H1 (cell line): ENCODE measurements at regions not wholly inside any gene's neighbourhood (a gene's known extent, or its start where the extent isn't known, plus 50 kb on each side); places are given as distances from the start of the nearest gene placed in this dataset.

Source experiments
- CTCF ChIA-PET: fragments of 300-600 bp; sonication (Branson Sonifier 250); formaldehyde crosslinking; loops from one replicate; lab custom pipeline; 2021; ENCODE audit not compliant: partially characterized antibody; lab: Charles Lee
- POLR2A ChIA-PET: fragments of 300-600 bp; sonication (Branson Sonifier 250); formaldehyde crosslinking; loops from one replicate; lab custom pipeline; 2021; ENCODE audit warnings: inconsistent platforms; ENCODE audit not compliant: partially characterized antibody; lab: Charles Lee
- DNase-seq, 2 experiments: peaks; one replicate each; pipeline versions ENCODE4 v3.0.0 to v3.0.0-alpha.2; 2010 to 2022; ENCODE audit warnings: low spot score in 2 of 2, low read depth in 1 of 2, mixed read lengths in 1 of 2
- FAIRE-seq: peaks from 2 replicates; lab custom pipeline; 2011; peaks lifted over from hg19 to GRCh38; lab: Jason Lieb, UNC
- H2AFZ ChIP-seq: 2 replicates; pipeline ENCODE4 v1.8.1; 2012; ENCODE audit warnings: low read length, inconsistent platforms
- H2AK5ac ChIP-seq: 2 replicates; pipeline ENCODE4 v1.6.1; 2013; ENCODE audit warnings: low read depth, low read length
- H2BK120ac ChIP-seq: replicated peaks from 2 replicates; pipeline ENCODE3; 2013; ENCODE audit warnings: low read depth, low read length, inconsistent platforms
- H2BK12ac ChIP-seq: 2 replicates; pipeline ENCODE4 v1.6.1; 2013; ENCODE audit warnings: low read depth, low read length
- H2BK15ac ChIP-seq: 2 replicates; pipeline ENCODE4 v1.6.1; 2013; ENCODE audit warnings: low read length
- H2BK20ac ChIP-seq: 2 replicates; pipeline ENCODE4 v1.6.1; 2013; ENCODE audit warnings: low read length
- H2BK5ac ChIP-seq: 2 replicates; pipeline ENCODE4 v1.6.1; 2013; ENCODE audit warnings: low read depth, low read length
- H3K14ac ChIP-seq: 2 replicates; pipeline ENCODE4 v1.6.1; 2013; ENCODE audit warnings: inconsistent platforms; ENCODE audit not compliant: insufficient read length
- H3K18ac ChIP-seq: 2 replicates; pipeline ENCODE4 v1.6.1; 2013; ENCODE audit warnings: low read length; ENCODE audit errors: extremely low read depth
- H3K23ac ChIP-seq: 2 replicates; pipeline ENCODE4 v1.6.1; 2013; ENCODE audit warnings: inconsistent platforms; ENCODE audit not compliant: insufficient read length
- H3K23me2 ChIP-seq: 2 replicates; pipeline ENCODE4 v1.6.1; 2013; ENCODE audit warnings: low read depth, low read length
- H3K27ac ChIP-seq: 2 replicates; pipeline ENCODE4 v1.6.1; 2011; ENCODE audit warnings: low read depth, low read length, inconsistent platforms
- H3K27me3 ChIP-seq, 4 experiments: replicated peaks in 1 of 4; 1 replicate in 1 of 4; 2 replicates in 3 of 4; pipeline versions ENCODE4 v1.6.1 to v1.8.1; 2011 to 2013; ENCODE audit warnings: low read length in 3 of 4, mild to moderate bottlenecking in 3 of 4, inconsistent platforms in 2 of 4, mixed read lengths in 2 of 4, moderate library complexity in 1 of 4; ENCODE audit not compliant: control insufficient read depth in 3 of 4, insufficient read depth in 3 of 4; ENCODE audit errors: extremely low read depth in 1 of 4
- H3K36me3 ChIP-seq, 4 experiments: 2 replicates each; pipeline versions ENCODE4 v1.6.1 to v1.8.1; 2011 to 2013; ENCODE audit warnings: mild to moderate bottlenecking in 4 of 4, low read length in 3 of 4, moderate library complexity in 2 of 4, control low read depth in 1 of 4, inconsistent platforms in 1 of 4; ENCODE audit not compliant: insufficient read depth in 4 of 4, control insufficient read depth in 2 of 4
- H3K4ac ChIP-seq: replicated peaks from 2 replicates; pipeline ENCODE3; 2013; ENCODE audit warnings: low read length, low read depth, mixed read lengths, inconsistent platforms; ENCODE audit not compliant: insufficient read length
- H3K4me1 ChIP-seq, 4 experiments: replicated peaks in 1 of 4; 1 replicate in 1 of 4; 2 replicates in 3 of 4; pipeline versions ENCODE4 v1.6.1 to v1.8.1; 2011 to 2013; ENCODE audit warnings: low read length in 3 of 4, inconsistent platforms in 2 of 4, mixed read lengths in 1 of 4; ENCODE audit not compliant: insufficient read depth in 4 of 4, control insufficient read depth in 3 of 4
- H3K4me2 ChIP-seq, 2 experiments: 2 replicates each; pipeline versions ENCODE4 v1.6.1 to v1.8.1; 2011 to 2013; ENCODE audit warnings: low read depth in 2 of 2, low read length in 2 of 2, control low read depth in 1 of 2, inconsistent platforms in 1 of 2, mild to moderate bottlenecking in 1 of 2; ENCODE audit not compliant: insufficient read depth in 1 of 2
- H3K4me3 ChIP-seq, 4 experiments: fragments of 200-600, 300-600 bp in 1 of 4; sonication (generic), shearing (Covaris generic), sonication (Bioruptor Twin) in 1 of 4; 2 replicates each; pipeline versions ENCODE4 v1.5.1 to v1.8.1; 2011 to 2016; ENCODE audit warnings: low read length in 4 of 4, low read depth in 3 of 4, control low read depth in 2 of 4, inconsistent platforms in 2 of 4, mild to moderate bottlenecking in 2 of 4, mixed read lengths in 1 of 4, moderate library complexity in 1 of 4; ENCODE audit not compliant: insufficient read depth in 2 of 4; ENCODE audit errors: extremely low read depth in 1 of 4
- H3K56ac ChIP-seq: replicated peaks from 2 replicates; pipeline ENCODE3; 2013; ENCODE audit warnings: low read depth, mild to moderate bottlenecking, mixed read lengths, low read length, inconsistent platforms; ENCODE audit not compliant: insufficient read length
- H3K79me1 ChIP-seq: 2 replicates; pipeline ENCODE4 v1.6.1; 2013; ENCODE audit warnings: low read depth, low read length, control low read depth
- H3K79me2 ChIP-seq, 2 experiments: 2 replicates each; pipeline versions ENCODE4 v1.6.1 to v1.8.1; 2012 to 2013; ENCODE audit warnings: low read length in 2 of 2, mild to moderate bottlenecking in 2 of 2, inconsistent platforms in 1 of 2; ENCODE audit not compliant: insufficient read depth in 2 of 2, control insufficient read depth in 1 of 2
- H3K9ac ChIP-seq, 4 experiments: replicated peaks in 1 of 4; 1 replicate in 1 of 4; 2 replicates in 3 of 4; pipeline versions ENCODE4 v1.6.1 to v1.8.1; 2011 to 2013; ENCODE audit warnings: low read depth in 3 of 4, low read length in 3 of 4, control low read depth in 2 of 4, mild to moderate bottlenecking in 2 of 4, moderate library complexity in 2 of 4, inconsistent platforms in 1 of 4; ENCODE audit errors: extremely low read depth in 1 of 4
- H3K9me3 ChIP-seq, 2 experiments: 2 replicates each; pipeline versions ENCODE4 v1.6.1 to v1.8.1; 2012 to 2013; ENCODE audit warnings: mild to moderate bottlenecking in 2 of 2, moderate library complexity in 2 of 2, control low read depth in 1 of 2, inconsistent platforms in 1 of 2, low read depth in 1 of 2, low read length in 1 of 2, mixed read lengths in 1 of 2; ENCODE audit not compliant: insufficient read depth in 2 of 2
- H4K20me1 ChIP-seq, 2 experiments: replicated peaks in 1 of 2; 2 replicates each; pipeline versions ENCODE3 to v1.8.1; 2011 to 2013; ENCODE audit warnings: inconsistent platforms in 2 of 2, low read length in 2 of 2, mild to moderate bottlenecking in 1 of 2; ENCODE audit not compliant: insufficient read depth in 2 of 2, control insufficient read depth in 1 of 2
- H4K5ac ChIP-seq: 2 replicates; pipeline ENCODE4 v1.6.1; 2013; ENCODE audit warnings: low read length, low read depth, mixed read lengths, inconsistent platforms; ENCODE audit not compliant: insufficient read length
- H4K8ac ChIP-seq: 2 replicates; pipeline ENCODE4 v1.8.0; 2013; ENCODE audit warnings: mild to moderate bottlenecking, moderate library complexity, low read length, inconsistent platforms; ENCODE audit not compliant: insufficient read depth; ENCODE audit errors: extremely low read depth
- H4K91ac ChIP-seq: replicated peaks from 2 replicates; pipeline ENCODE3; 2013; ENCODE audit warnings: low read length, mixed read lengths, inconsistent platforms; ENCODE audit not compliant: insufficient read length
- ATF2 ChIP-seq: IDR thresholded peaks from 2 replicates; pipeline ENCODE4 v1.6.1; 2012; ENCODE audit warnings: low read length, inconsistent platforms
- CBX5 ChIP-seq: fragments of 300-800, 300-1000 bp; sonication (generic); IDR thresholded peaks from 2 replicates; pipeline ENCODE4 v1.7.1; 2016; ENCODE audit warnings: antibody characterized with exemption, low read length, low read depth
- CEBPB ChIP-seq: IDR thresholded peaks from 2 replicates; pipeline ENCODE4 v1.6.1; 2012; ENCODE audit warnings: low read depth, low read length
- CHD2 ChIP-seq: IDR thresholded peaks from 2 replicates; pipeline ENCODE4 v1.6.1; 2012; ENCODE audit warnings: low read length, improper control_type of control experiment
- EZH2 ChIP-seq: fragments of 200-600 bp; sonication (generic); IDR thresholded peaks from 2 replicates; pipeline ENCODE4 v1.7.1; 2012; ENCODE audit warnings: low read depth, mild to moderate bottlenecking, moderate library complexity, low read length, inconsistent platforms; ENCODE audit not compliant: severe bottlenecking
- SIN3A ChIP-seq, 2 experiments: IDR thresholded peaks in 1 of 2; conservative IDR thresholded peaks in 1 of 2; 2 replicates each; pipeline ENCODE4 v1.6.1; 2011 to 2012; ENCODE audit warnings: low read length in 2 of 2, improper control_type of control experiment in 1 of 2, low read depth in 1 of 2, mild to moderate bottlenecking in 1 of 2
- SIRT6 ChIP-seq: IDR thresholded peaks from one replicate; pipeline ENCODE4 v1.7.1; 2012; ENCODE audit warnings: low read length, inconsistent platforms
- TF ChIP-seq, protein P1 (sequence below), 3 experiments: IDR thresholded peaks; 1 replicate in 2 of 3; 2 replicates in 1 of 3; pipeline versions ENCODE4 v1.5.1 to v1.6.1; 2011; ENCODE audit warnings: low read length in 3 of 3, mild to moderate bottlenecking in 3 of 3, inconsistent platforms in 2 of 3, low read depth in 1 of 3, moderate library complexity in 1 of 3; ENCODE audit not compliant: insufficient read depth in 1 of 3; ENCODE audit errors: control extremely low read depth in 1 of 3
- TF ChIP-seq, protein P2 (sequence below): IDR thresholded peaks from 2 replicates; pipeline ENCODE4 v1.6.1; 2011; ENCODE audit warnings: low read depth, mild to moderate bottlenecking, low read length; ENCODE audit not compliant: insufficient read depth

DNA sequence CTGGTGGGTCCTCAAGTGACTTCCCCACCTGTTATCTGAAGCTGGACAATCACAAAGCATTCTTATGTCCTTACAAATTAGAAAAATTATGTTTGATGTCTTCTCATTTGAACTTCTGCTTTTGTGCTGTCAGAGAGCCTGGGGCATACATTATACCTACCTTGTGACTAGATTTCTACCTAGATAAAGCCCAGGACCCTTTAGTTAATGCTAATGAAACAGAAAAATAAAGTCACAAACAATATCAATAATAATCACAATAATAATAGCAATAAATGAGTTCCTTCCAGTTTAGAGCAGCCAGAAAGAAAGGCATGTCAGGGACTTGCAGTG is 456.4 kb downstream of the SETBP1 start:
- no peaks in the 10 kb centered on the region for H3K23me2 ChIP-seq
- no peaks in the 10 kb centered on the region for H3K79me1 ChIP-seq
- no peak overlapping the region for H2AK5ac ChIP-seq
- ChIA-PET POLR2A (no interaction called here), CTCF (no interaction called here)
- H3K79me2 ChIP-seq = no peaks in the 10 kb centered on the region
- H2BK5ac ChIP-seq = no peak overlapping the region
- H2BK120ac ChIP-seq = no peak overlapping the region
- no peak overlapping the region for H2BK15ac ChIP-seq
- no peak overlapping the region for H3K9ac ChIP-seq
- H3K4me3 ChIP-seq = no peak overlapping the region
- H3K4me2 ChIP-seq = no peak overlapping the region
- H4K8ac ChIP-seq = no peak overlapping the region
- no peak overlapping the region for H4K5ac ChIP-seq
- H3K56ac ChIP-seq = no peak overlapping the region
- H3K18ac ChIP-seq = no peak overlapping the region
- H3K14ac ChIP-seq = no peak overlapping the region
- no peak overlapping the region for H2AFZ ChIP-seq
- no peak overlapping the region for H3K4ac ChIP-seq
- no peak overlapping the region for H2BK20ac ChIP-seq
- H3K36me3 ChIP-seq = no peaks in the 10 kb centered on the region
- H3K27ac ChIP-seq = no peak overlapping the region
- H3K23ac ChIP-seq = no peak overlapping the region
- no peaks in the 10 kb centered on the region for H3K27me3 ChIP-seq
- H3K4me1 ChIP-seq = no peaks in the 10 kb centered on the region
- no peak overlapping the region for H2BK12ac ChIP-seq
- no peaks in the 10 kb centered on the region for H4K20me1 ChIP-seq
- no peak overlapping the region for H4K91ac ChIP-seq
- FAIRE-seq (no peak), DNase-seq (no peak)
- no peaks in the 10 kb centered on the region for H3K9me3 ChIP-seq
- no peak for TF ChIP-seq SIN3A (conservative IDR thresholded peaks at IDR 0.05 in 1 of 2, IDR thresholded peaks at IDR 0.05 in 1 of 2; ENCODE audit: low read depth in 1 of 2, low read length in 2 of 2)
- no peak for TF ChIP-seq ATF2
- no peak for TF ChIP-seq CEBPB
- TF ChIP-seq EZH2 = no peak
- TF ChIP-seq CBX5 = no peak
- no peak for TF ChIP-seq CHD2
- no peak for TF ChIP-seq SIRT6
- TF ChIP-seq, protein P1, sequence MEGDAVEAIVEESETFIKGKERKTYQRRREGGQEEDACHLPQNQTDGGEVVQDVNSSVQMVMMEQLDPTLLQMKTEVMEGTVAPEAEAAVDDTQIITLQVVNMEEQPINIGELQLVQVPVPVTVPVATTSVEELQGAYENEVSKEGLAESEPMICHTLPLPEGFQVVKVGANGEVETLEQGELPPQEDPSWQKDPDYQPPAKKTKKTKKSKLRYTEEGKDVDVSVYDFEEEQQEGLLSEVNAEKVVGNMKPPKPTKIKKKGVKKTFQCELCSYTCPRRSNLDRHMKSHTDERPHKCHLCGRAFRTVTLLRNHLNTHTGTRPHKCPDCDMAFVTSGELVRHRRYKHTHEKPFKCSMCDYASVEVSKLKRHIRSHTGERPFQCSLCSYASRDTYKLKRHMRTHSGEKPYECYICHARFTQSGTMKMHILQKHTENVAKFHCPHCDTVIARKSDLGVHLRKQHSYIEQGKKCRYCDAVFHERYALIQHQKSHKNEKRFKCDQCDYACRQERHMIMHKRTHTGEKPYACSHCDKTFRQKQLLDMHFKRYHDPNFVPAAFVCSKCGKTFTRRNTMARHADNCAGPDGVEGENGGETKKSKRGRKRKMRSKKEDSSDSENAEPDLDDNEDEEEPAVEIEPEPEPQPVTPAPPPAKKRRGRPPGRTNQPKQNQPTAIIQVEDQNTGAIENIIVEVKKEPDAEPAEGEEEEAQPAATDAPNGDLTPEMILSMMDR (IDR thresholded peaks at IDR 0.05; ENCODE audit: control extremely low read depth in 1 of 3, insufficient read depth in 1 of 3, low read depth in 1 of 3, low read length in 3 of 3) = no peak
- TF ChIP-seq, protein P2, sequence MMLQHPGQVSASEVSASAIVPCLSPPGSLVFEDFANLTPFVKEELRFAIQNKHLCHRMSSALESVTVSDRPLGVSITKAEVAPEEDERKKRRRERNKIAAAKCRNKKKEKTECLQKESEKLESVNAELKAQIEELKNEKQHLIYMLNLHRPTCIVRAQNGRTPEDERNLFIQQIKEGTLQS = no peak
